ENCODE measurements at regions not wholly inside any gene's neighbourhood (a gene's known extent, or its start where the extent isn't known, plus 50 kb on each side); places are given as distances from the start of the nearest gene placed in this dataset.

GRCh38 chr15:31263751-31264558 is 62.7 kb upstream of the KLF13 start:
- TF ChIP-seq CTCF (IDR thresholded peaks at IDR 0.05) (no peak), POLR2A (IDR thresholded peaks at IDR 0.05) (no peak)

All from testis (tissue), 2 donors.